GM12873 (cell line): ENCODE measurements at regions not wholly inside any gene's neighbourhood (a gene's known extent, or its start where the extent isn't known, plus 50 kb on each side); places are given as distances from the start of the nearest gene placed in this dataset.

ENCODE experiments used
- CTCF ChIP-seq: IDR thresholded peaks from 2 replicates; pipeline ENCODE4 v1.5.1; 2012; ENCODE audit warnings: low read depth, mild to moderate bottlenecking, moderate library complexity, low read length, control low read depth; ENCODE audit not compliant: insufficient read depth; ENCODE audit errors: missing control alignments

DNA sequence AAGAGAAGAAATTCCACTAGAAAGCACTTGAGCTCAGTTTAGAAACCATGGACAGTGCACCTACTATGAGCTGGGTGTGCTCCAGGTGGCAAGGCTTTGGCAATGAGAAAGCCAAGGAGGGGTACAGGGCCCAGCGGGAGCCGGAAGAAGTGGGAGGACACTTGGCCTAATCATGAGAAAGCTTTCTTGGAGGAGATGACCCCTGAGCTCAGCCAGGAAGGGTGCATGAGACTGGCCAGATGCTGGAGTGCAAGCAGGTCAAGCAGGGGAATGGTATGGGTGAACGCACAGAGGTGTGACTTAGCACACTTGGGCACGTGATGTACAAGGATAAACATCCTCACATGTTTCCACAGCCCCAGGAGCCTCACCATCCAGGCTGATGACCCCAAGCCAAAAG lies 97.2 kb upstream of the GLI2 start:
- no peak for TF ChIP-seq CTCF

- no peak for TF ChIP-seq CTCF
These were observed 94.3 kb upstream of the GLI2 start for GRCh38 chr2:120641366-120641771.

GRCh38 chr2:120642646-120643045 lies 93.0 kb upstream of the GLI2 start:
- no peak for TF ChIP-seq CTCF

DNA sequence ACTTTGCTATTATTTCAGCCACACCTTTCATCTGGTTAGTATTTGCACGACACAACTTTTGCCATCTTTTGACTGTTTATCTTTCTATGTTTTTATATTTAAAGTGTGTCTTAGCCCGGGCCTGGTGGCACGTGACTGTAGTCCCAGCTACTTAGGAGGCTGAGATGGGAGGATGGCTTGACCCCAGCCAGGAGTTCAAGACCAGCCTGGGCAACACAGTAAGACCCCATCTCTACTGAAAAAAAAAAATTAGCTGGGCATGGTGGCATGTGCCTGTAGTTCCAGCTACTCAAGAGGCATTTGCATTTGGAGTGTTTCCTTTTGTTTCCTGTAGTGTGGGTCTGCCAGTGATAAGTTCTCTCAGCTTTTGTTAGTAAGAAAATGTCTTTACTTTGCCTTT lies 88.7 kb upstream of the GLI2 start:
- TF ChIP-seq CTCF = no peak

GRCh38 chr2:120647487-120647886 lies 88.2 kb upstream of the GLI2 start:
- TF ChIP-seq CTCF = no peak

DNA sequence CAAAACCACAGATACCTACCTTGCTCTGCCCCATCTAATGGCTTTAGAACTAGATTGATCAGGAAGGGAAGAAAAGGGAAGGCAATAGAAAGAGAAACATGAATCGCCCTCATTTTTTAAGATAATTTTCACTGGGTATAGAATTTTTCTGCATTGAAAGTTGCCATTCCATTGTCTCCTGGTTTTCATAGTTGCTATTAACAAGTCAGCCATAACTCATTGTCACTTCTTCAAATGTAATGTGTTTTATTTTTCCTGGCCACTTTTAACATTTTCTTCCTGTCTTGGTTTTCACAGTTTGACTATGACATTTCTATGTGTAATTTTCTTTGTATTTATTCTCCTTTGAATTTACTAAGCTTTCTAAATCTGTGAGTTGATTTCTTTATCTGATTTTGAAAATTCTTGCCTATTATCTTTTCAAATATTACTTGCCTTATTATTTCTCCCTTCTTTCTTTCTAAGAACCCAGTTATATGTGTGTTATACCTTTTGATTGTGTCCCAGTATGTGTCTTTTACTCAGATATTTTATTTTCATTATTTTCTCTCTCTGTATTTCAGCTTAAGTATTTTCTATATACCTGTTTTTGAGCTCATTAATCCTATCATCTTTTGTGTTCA lies 85.5 kb upstream of the GLI2 start:
- TF ChIP-seq CTCF = no peak

DNA sequence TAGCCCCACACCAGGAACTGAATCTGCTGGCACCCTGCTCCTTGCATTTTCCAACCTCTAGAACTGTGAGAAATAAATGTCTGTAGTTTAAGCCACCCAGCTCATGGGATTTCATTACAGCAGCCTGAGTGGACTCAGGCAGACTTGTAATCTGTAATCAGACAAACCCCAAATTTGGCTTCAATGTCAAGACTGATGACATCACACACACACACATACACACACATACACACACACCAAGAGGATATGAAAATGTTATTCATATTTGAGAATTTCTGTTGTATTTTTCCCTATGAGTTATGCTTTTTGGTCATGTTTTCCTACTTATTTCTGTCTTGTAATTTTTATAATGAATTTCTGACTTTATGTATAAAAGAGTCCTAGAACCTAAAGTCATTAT lies 83.8 kb upstream of the GLI2 start:
- TF ChIP-seq CTCF = no peak
